Fibroblast of gingiva (primary cell): ENCODE measurements at regions not wholly inside any gene's neighbourhood (a gene's known extent, or its start where the extent isn't known, plus 50 kb on each side); places are given as distances from the start of the nearest gene placed in this dataset.

Source experiments
- DNase-seq: peaks from one replicate; pipeline ENCODE4 v3.0.0-alpha.2; 2011; ENCODE audit warnings: low read depth

DNA sequence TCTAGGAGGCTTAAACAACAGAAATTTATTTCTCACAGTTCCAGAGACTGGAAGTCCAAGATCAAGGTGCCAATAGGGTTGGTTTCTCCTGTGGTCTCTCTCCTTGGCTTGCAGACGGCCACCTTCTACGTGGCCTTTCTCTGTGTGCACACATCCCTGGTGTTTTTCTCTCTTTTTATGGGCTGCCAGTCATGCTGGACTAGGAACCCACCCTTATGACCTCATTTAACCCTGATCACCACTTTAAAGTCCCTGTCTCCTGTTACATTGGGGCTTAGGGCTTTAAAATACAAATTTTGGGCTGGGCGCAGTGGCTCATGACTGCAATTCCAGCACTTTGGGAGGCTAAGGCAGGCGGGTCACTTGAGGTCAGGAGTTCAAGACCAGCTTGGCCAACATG lies 157.1 kb downstream of the TLE1 start:
- no peak for DNase-seq

DNA sequence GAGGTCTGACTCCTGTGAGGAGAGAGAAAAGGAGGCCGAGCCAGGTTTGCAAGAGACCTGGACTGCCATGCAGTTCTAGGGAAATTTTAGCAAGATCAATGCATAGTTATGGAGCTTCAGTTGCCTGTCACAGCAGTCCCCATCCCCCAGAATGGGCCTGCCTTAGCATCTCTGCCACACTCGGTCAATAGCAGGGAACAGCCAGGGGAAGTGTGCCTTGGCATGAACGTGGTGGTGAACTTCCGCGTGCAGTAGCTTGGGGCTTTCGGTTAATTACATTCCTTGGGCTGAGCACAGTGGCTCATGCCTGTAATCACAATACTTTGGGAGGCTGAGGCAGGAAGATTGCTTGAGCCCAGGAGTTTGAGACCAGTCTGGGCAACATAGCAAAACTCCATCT lies 157.8 kb downstream of the TLE1 start:
- DNase-seq, result no peak

GRCh38 chr9:81530846-81531245 lies 158.5 kb downstream of the TLE1 start:
- DNase-seq, result no peak

DNA sequence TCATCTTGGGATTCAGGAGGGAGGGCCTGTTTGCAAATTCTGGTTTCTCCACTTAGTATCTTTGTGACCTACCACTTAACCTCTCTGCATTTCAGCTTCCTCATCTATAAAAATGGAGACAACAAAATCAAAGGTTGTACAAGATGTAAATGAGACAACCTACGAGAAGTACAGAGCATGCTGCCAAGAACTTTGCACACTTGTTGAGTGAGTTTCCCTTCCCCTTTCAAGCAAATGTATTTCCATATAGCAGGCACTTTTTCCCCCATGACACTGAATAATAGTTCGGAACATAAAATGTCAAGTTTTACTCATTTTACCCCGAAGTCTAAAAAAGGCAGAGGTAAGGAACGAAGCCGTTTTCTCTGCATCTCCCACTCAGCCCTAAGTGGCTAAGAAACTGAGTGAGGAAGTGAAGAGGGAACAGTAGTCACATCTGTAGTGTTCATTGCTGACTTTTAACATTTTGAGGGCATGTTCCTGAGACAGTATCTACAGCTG lies 159.0 kb downstream of the TLE1 start:
- DNase-seq, result no peak

- peak; percentile 14 for DNase-seq
Measured at GRCh38 chr9:81529556-81530193, 159.7 kb downstream of the TLE1 start.

GRCh38 chr9:81526587-81526986 lies 162.8 kb downstream of the TLE1 start:
- peak; percentile 58 for DNase-seq

DNA sequence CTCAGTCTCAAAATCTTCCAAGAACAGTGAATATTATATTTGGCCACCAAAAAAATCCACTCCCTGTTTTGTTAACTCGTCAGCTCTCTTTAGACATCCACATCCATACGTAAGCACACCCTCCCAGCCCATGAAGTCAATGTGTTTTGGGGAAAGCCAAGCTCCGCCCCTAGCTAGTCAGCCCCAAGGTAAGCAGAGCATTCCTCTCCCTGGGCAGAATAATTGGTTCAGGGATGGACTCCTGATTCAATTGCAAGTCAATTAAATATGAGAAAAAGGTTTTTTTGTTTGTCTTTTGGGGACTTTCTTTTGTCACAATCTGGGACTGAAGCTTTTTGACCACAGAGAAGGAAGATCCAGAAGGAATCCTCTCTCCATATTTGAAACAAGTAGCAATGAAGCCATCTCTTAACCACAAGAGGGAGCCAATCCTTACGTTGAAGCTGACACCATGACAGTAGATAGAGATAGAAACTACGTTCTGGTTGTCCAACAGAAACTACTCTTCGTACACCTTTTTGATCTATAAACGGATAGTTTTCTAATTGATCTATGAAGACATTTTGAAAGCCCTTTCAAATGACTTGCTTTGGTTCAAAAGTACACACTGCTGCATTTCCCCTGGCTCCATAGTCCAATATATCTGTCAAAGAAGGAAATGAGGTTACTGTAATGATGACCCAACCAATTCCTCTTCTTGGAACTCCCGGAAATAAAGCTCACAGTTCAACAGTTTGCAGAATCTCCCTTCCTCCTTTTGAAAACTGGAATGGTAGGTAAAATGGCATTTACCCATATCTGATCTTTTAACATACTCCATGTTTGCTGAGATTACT lies 166.4 kb downstream of the TLE1 start:
- peak; percentile 67 for DNase-seq

DNA sequence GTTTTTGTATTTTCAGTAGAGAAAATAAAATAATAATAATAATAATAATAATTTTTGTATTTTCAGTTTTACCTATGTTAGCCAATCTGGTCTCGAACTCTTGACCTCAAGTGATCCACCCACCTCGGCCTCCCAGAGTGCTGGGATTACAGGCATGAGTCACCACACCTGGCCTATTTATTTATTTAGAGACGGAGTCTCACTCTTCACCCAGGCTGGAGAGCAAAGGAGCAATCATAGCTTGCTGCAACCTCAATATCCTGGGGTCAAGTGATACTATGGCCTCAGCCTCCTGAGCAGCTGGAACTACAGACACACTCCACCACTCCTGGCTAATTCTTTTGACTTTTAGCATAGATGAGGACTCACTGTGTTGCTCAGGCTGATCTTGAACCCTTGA lies 167.5 kb downstream of the TLE1 start:
- DNase-seq, result no peak

DNA sequence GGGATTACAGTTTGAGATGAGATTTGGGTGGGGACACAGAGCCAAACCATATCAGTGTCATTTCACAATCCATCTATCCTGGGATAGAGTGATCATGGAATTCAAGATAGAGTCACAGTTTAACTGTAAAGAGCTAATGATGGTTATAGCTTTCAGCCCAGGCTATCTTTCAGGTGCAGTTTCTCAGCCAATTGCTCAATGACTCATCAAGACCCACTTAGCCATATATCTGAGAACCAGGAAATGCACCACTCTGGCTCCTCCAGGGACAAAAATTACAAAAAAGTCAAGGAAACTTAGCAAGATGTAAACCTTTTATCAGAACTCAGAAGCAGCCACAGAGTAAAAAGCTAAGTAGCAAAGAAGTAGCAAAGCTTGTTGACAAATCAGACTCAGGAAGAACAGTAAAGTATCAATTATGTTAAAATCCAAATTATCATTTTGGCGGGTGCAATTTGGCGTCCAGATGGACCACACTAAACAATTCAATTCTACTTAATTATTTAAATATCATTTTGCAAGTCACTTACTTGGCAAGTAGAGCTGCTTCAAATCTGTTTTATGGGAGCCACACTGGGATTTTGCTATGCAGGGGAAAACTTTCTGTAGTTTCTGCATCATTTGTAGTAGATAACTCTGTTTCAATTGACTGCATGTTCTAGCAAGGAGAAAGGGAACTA lies 169.4 kb downstream of the TLE1 start:
- no peak for DNase-seq

DNA sequence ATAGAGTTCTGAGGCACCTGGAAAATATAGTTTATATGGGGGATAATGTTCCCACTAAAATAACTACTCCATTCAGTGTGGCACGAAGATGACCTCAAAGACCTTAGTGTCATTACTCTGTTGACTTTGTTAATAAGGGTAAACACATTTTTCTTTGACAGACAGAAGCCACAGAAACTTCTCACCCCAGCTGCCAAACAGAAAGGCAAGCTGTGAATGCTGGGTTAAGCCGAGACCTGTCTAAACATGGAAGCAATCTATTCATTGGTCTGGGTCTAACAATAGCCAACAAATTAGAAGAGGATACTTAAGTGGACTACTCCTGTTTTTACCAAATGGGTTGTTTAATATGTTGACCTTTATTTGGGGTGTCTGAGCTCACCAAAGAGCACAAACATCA lies 171.4 kb downstream of the TLE1 start:
- no peak for DNase-seq

GRCh38 chr9:81513059-81513458 lies 176.3 kb downstream of the TLE1 start:
- no peak for DNase-seq

GRCh38 chr9:81512641-81513040 lies 176.7 kb downstream of the TLE1 start:
- DNase-seq, result no peak

- no peak for DNase-seq
Measured at GRCh38 chr9:81508476-81508875, 180.9 kb downstream of the TLE1 start.

GRCh38 chr9:81506941-81507864 lies 182.1 kb downstream of the TLE1 start:
- DNase-seq, result no peak

- no peak for DNase-seq
Measured at GRCh38 chr9:81499594-81499993, 189.8 kb downstream of the TLE1 start.

DNA sequence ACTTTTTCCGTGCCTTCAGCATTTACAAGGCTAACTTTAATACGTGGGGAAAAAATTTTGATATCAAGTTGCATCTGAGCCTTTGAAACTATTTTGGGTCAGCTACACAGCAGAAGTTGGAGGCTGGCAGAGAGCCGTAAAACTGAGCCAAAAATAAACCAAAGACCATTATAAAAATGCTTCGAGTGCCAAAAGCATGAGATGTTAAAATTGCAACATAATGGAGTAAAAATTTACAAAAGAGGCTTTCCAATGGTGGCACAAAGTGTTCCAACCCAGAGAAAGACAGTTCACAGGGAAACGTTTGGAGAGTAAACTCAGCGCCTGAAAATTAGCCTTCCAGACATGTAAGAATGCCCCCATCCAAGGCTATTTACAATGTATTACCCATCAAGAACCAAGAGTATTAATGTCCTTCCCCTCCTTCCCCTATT lies 190.3 kb downstream of the TLE1 start:
- peak; percentile 92 for DNase-seq

GRCh38 chr9:81498576-81498975 lies 190.8 kb downstream of the TLE1 start:
- no peak for DNase-seq

DNA sequence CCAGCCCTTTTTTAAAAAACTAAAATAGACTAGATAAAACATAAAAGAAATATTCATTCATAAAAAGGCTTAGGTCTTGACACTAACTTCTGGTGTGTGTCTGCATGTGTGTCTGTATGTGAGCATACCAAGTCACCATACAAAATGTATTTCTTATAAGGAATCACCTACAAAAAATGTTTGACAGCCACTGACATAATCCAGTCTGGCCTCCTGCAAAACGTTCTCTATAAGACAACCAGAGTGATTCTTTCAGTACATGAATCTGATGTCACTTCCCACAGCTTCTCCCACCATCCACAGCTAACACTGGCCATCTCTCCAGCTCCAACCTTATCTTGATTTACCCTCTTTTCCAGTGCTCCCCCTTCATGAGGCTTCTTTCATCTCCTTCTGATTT lies 192.3 kb downstream of the TLE1 start:
- DNase-seq, result no peak

DNA sequence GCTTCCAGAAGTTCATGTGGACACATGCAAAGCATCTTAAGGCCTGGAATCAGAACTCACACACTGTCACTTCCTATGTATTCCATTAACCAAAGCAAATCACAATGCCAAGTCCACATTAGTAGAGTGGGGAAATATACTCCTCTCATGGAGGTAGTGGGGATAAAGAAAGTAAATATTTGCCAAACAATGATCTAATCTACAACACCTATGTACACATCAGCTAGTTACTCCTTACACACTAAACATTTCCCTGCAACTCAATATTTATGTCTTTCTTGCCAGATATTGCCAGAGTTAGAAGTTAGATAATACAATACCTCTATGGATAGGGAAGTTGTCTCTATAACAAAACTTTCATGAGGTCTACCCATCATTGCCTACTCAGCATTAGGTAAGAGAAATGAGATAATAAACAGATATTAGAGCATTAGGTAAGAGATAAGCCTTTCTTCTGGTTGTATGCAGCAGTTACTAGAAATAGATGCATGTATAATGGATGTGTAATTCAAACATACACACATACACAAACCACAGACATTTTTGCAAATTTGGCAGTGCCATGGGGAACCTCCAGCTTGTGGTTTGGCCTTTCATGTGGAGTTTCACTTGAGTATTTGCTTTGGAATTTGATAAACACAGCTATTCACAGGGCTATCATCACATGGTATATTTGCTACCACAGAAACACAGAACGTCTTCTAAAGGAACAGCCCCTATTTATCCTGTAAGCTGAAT lies 196.5 kb downstream of the TLE1 start:
- DNase-seq, result peak; percentile 95

GRCh38 chr9:81490605-81491331 lies 198.6 kb downstream of the TLE1 start:
- DNase-seq, result peak; percentile 67
